HG03039 (cell line): ENCODE measurements at regions not wholly inside any gene's neighbourhood (a gene's known extent, or its start where the extent isn't known, plus 50 kb on each side); places are given as distances from the start of the nearest gene placed in this dataset.
"Not testable (repeated sequence)": the region's sequence is repeated elsewhere in the genome, so short reads cannot be mapped to it uniquely, and the experiment has no call there.

ENCODE experiments used
- ATAC-seq: cut with Tn5 transposase; IDR thresholded peaks from one replicate; pipeline ENCODE4 v1.9.1; 2021; ENCODE audit warnings: mild to moderate bottlenecking, moderate library complexity; ENCODE audit not compliant: unreplicated experiment

GRCh38 chr7:152947686-152948085, 188.1 kb downstream of the ACTR3B start:
- no peak for ATAC-seq

GRCh38 chr7:152949253-152949652, 189.7 kb downstream of the ACTR3B start:
- no peak for ATAC-seq

- no peak for ATAC-seq
Measured at GRCh38 chr7:152949790-152950189, 190.2 kb downstream of the ACTR3B start.

- no peak for ATAC-seq
Measured at GRCh38 chr7:152956006-152956405, 196.5 kb downstream of the ACTR3B start.

- no peak for ATAC-seq
Measured at GRCh38 chr7:152959610-152960009, 200.1 kb downstream of the ACTR3B start.

GRCh38 chr7:152961796-152962195, 202.2 kb downstream of the ACTR3B start:
- not testable (repeated sequence) for ATAC-seq

GRCh38 chr7:152966189-152966588, 206.6 kb downstream of the ACTR3B start:
- ATAC-seq, result no peak

GRCh38 chr7:152967958-152968357, 208.4 kb downstream of the ACTR3B start:
- ATAC-seq, result no peak

- ATAC-seq, result no peak
Measured at GRCh38 chr7:152968514-152968913, 209.0 kb downstream of the ACTR3B start.

- no peak for ATAC-seq
Measured at GRCh38 chr7:152969335-152969734, 209.8 kb downstream of the ACTR3B start.

GRCh38 chr7:152969839-152970238, 210.3 kb downstream of the ACTR3B start:
- no peak for ATAC-seq

- ATAC-seq, result no peak
Measured at GRCh38 chr7:152970481-152970880, 210.9 kb downstream of the ACTR3B start.

GRCh38 chr7:152974577-152974976, 215.0 kb downstream of the ACTR3B start:
- ATAC-seq, result no peak

- no peak for ATAC-seq
Measured at GRCh38 chr7:152975076-152975475, 215.5 kb downstream of the ACTR3B start.

GRCh38 chr7:152979376-152979775, 219.8 kb downstream of the ACTR3B start:
- ATAC-seq, result no peak

GRCh38 chr7:152984421-152984820, 224.9 kb downstream of the ACTR3B start:
- ATAC-seq, result no peak

- ATAC-seq, result no peak
Measured at GRCh38 chr7:152986376-152986775, 226.8 kb downstream of the ACTR3B start.

- ATAC-seq, result no peak
Measured at GRCh38 chr7:152987656-152988055, 228.1 kb downstream of the ACTR3B start.

- no peak for ATAC-seq
Measured at GRCh38 chr7:152989889-152990380, 230.4 kb downstream of the ACTR3B start.

- no peak for ATAC-seq
Measured at GRCh38 chr7:152998420-152998819, 238.9 kb downstream of the ACTR3B start.

- no peak for ATAC-seq
Measured at GRCh38 chr7:153002115-153002514, 242.6 kb downstream of the ACTR3B start.

GRCh38 chr7:153002572-153002971, 243.0 kb downstream of the ACTR3B start:
- ATAC-seq, result no peak

GRCh38 chr7:153004341-153004740, 244.8 kb downstream of the ACTR3B start:
- no peak for ATAC-seq
